Natural killer cell (primary cell): ENCODE measurements at regions not wholly inside any gene's neighbourhood (a gene's known extent, or its start where the extent isn't known, plus 50 kb on each side); places are given as distances from the start of the nearest gene placed in this dataset.

Source experiments
- ATAC-seq, 3 donors: fragments of 150-1000 bp in 2 of 3; fragments of 200-7000 bp in 1 of 3; cut with Tn5 transposase; 1 replicate in 1 of 3; 2 replicates in 2 of 3; pipeline ENCODE4 v1.10.0; 2021; ENCODE audit warnings: mild to moderate bottlenecking in 2 of 3, moderate library complexity in 2 of 3
- DNase-seq, 2 donors: peaks; one replicate each; pipeline versions ENCODE4 v3.0.0 to v3.0.0-alpha.2; 2013 to 2021; ENCODE audit warnings: mixed read lengths in 1 of 2
- H3K27ac ChIP-seq: one replicate; pipeline ENCODE4 v1.5.1; 2013; ENCODE audit warnings: mild to moderate bottlenecking, low read length
- H3K27me3 ChIP-seq: one replicate; pipeline ENCODE4 v1.6.1; 2013; ENCODE audit warnings: low read length; ENCODE audit not compliant: control insufficient read depth, insufficient read depth
- H3K36me3 ChIP-seq: one replicate; pipeline ENCODE4 v1.6.1; 2013; ENCODE audit warnings: low read length; ENCODE audit not compliant: control insufficient read depth, insufficient read depth
- H3K4me1 ChIP-seq: one replicate; pipeline ENCODE4 v1.6.1; 2013; ENCODE audit warnings: low read length; ENCODE audit not compliant: control insufficient read depth, insufficient read depth
- H3K4me3 ChIP-seq: one replicate; pipeline ENCODE4 v1.5.1; 2013; ENCODE audit warnings: low read length
- H3K9me3 ChIP-seq: one replicate; pipeline ENCODE4 v1.6.1; 2013; ENCODE audit warnings: low read length; ENCODE audit not compliant: control insufficient read depth, insufficient read depth
- H3K27ac Mint-ChIP-seq, 2 donors: one replicate each; pipeline ENCODE4 v1.8.0; 2022; ENCODE audit warnings: mild to moderate bottlenecking in 2 of 2, mixed read lengths in 2 of 2, moderate library complexity in 1 of 2
- H3K27me3 Mint-ChIP-seq, 2 donors: one replicate each; pipeline ENCODE4 v1.8.0; 2022; ENCODE audit warnings: low read depth in 2 of 2, mixed read lengths in 2 of 2
- H3K36me3 Mint-ChIP-seq: one replicate; pipeline ENCODE4 v1.8.0; 2022; ENCODE audit warnings: mixed read lengths
- H3K4me1 Mint-ChIP-seq, 2 donors: one replicate each; pipeline ENCODE4 v1.8.0; 2022; ENCODE audit warnings: mixed read lengths in 2 of 2
- H3K4me3 Mint-ChIP-seq: one replicate; pipeline ENCODE4 v1.8.0; 2022; ENCODE audit warnings: mild to moderate bottlenecking, moderate library complexity, mixed read lengths
- H3K9me3 Mint-ChIP-seq, 2 donors: one replicate each; pipeline ENCODE4 v1.8.0; 2022; ENCODE audit warnings: mixed read lengths in 2 of 2
- WGBS: methylation state at CpG from one replicate; pipeline ENCODE4 v1.1.7; 2013; ENCODE audit warnings: missing lambda C conversion rate; ENCODE audit not compliant: insufficient coverage; 5-methylcytosine and 5-hydroxymethylcytosine counted together
- intact Hi-C: fragments of 100-400 bp; cut with micrococcal nuclease; formaldehyde crosslinking; loops from one replicate; pipeline ENCODE4 v1.14.2; 2022
- TF ChIP-seq, protein P1 (sequence below): fragments of 200-600 bp; IDR thresholded peaks from one replicate; pipeline ENCODE4 v1.8.0; 2022; ENCODE audit warnings: antibody characterized with exemption

GRCh38 chr18:51405683-51406477, 208.4 kb upstream of the MEX3C start:
- H3K4me3 ChIP-seq, result no peak overlapping the region
- Mint-ChIP-seq H3K9me3 (no peaks in the 10 kb centered on the region), H3K4me1 (no peaks in the 10 kb centered on the region), H3K27ac (no peak overlapping the region), H3K27me3 (peaks cover 14 to 22% of the 10 kb centered on the region in 2 donors), H3K36me3 (no peaks in the 10 kb centered on the region), H3K4me3 (no peak overlapping the region)
- no peak overlapping the region for H3K27ac ChIP-seq
- ATAC-seq, result no peak
- no peak for DNase-seq
- H3K9me3 ChIP-seq, result no peaks in the 10 kb centered on the region
- TF ChIP-seq, protein P1, sequence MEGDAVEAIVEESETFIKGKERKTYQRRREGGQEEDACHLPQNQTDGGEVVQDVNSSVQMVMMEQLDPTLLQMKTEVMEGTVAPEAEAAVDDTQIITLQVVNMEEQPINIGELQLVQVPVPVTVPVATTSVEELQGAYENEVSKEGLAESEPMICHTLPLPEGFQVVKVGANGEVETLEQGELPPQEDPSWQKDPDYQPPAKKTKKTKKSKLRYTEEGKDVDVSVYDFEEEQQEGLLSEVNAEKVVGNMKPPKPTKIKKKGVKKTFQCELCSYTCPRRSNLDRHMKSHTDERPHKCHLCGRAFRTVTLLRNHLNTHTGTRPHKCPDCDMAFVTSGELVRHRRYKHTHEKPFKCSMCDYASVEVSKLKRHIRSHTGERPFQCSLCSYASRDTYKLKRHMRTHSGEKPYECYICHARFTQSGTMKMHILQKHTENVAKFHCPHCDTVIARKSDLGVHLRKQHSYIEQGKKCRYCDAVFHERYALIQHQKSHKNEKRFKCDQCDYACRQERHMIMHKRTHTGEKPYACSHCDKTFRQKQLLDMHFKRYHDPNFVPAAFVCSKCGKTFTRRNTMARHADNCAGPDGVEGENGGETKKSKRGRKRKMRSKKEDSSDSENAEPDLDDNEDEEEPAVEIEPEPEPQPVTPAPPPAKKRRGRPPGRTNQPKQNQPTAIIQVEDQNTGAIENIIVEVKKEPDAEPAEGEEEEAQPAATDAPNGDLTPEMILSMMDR, result no peak
- no peaks in the 10 kb centered on the region for H3K4me1 ChIP-seq
- H3K36me3 ChIP-seq, result no peaks in the 10 kb centered on the region
- WGBS, result 62% methylated on average over 4 of the region's 4 CpGs
- H3K27me3 ChIP-seq, result no peaks in the 10 kb centered on the region
- intact Hi-C loops, result no loop called here

DNA sequence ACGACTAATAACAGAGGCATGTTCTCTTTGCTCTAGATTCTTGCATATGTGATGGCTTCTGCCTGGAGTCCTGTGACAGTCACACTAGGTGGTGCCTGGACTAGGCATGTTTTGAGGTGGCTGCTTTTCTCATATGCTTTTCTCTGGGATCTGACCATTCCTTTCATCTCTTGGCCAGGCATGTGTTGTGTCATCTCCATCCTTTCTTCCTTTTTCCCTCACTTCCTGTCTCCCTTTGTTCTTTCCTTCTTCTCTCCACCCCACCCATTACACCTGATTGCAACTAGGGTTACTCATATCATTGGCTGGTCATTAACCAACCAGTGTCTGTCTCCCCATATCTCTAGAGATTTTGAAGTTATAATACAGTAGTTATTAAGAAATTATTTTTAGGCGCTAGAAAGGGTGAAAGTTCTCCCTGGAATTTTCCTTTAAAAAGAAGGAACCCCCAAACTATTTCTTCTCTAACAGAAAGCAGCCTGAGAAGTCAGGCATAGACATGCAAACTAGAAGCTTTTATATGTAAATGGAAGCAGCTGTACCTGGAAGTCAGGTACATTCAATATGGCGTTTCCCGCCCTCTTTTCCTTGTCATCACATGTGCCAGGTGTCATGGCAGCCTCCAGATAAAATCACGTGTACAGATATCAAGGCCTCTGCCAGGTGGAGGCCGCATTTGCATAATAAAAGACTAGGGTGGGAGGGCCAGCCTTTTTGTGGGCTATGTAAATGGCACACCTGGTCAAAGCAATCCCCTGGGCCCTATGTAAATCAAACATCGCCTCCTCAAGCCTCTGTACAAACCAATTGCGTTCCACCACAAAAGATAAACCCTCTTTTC, 220.4 kb upstream of the MEX3C start:
- Histone ChIP-seq H3K36me3 (no peaks in the 10 kb centered on the region), H3K4me3 (no peak overlapping the region), H3K9me3 (no peaks in the 10 kb centered on the region), H3K27me3 (no peaks in the 10 kb centered on the region), H3K27ac (no peak overlapping the region), H3K4me1 (no peaks in the 10 kb centered on the region)
- Mint-ChIP-seq H3K27me3 (peaks cover 11 to 15% of the 10 kb centered on the region in 2 donors), H3K4me3 (no peak overlapping the region), H3K36me3 (no peaks in the 10 kb centered on the region), H3K9me3 (no peaks in the 10 kb centered on the region), H3K4me1 (no peaks in the 10 kb centered on the region), H3K27ac (no peak overlapping the region)
- intact Hi-C loops, result no loop called here
- ATAC-seq (no peak), DNase-seq (no peak)
- WGBS, result 84% methylated on average over 7 of the region's 8 CpGs
- TF ChIP-seq, protein P1, result no peak

GRCh38 chr18:51425475-51425874, 228.0 kb upstream of the MEX3C start:
- Histone ChIP-seq H3K4me1 (no peaks in the 10 kb centered on the region), H3K36me3 (no peaks in the 10 kb centered on the region), H3K4me3 (no peak overlapping the region), H3K27me3 (peaks cover 2% of the 10 kb centered on the region), H3K9me3 (no peaks in the 10 kb centered on the region), H3K27ac (no peak overlapping the region)
- H3K4me1 Mint-ChIP-seq, result no peaks in the 10 kb centered on the region
- no peaks in the 10 kb centered on the region for H3K36me3 Mint-ChIP-seq
- TF ChIP-seq, protein P1, result no peak
- no peak overlapping the region for H3K4me3 Mint-ChIP-seq
- H3K27me3 Mint-ChIP-seq, result peaks cover 11 to 29% of the 10 kb centered on the region in 2 donors
- H3K9me3 Mint-ChIP-seq, result peaks cover 0 to 2% of the 10 kb centered on the region in 2 donors
- 72% methylated on average over 6 of the region's 6 CpGs for WGBS
- intact Hi-C loops, result no loop called here
- ATAC-seq (no peak), DNase-seq (no peak)
- no peak overlapping the region for H3K27ac Mint-ChIP-seq
